ENCODE measurements at regions not wholly inside any gene's neighbourhood (a gene's known extent, or its start where the extent isn't known, plus 50 kb on each side); places are given as distances from the start of the nearest gene placed in this dataset.

DNA sequence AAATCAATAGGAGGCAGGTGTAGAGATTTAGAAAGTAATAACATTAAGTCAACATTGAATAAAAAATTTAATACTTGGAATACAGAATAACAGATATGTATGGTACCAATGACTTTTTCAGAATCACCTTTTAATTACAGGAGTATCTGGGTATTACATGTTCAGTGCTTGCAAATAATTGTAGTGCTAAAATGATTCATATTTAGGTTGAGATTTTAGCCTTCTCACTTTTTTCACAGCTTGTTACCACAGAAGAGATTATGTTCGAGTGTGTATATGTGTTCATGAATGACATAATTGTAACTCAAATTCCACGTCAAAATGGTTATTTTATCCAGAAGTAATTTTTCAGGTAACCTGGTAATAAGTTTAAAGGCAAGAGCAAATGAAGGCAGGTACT is 187.9 kb upstream of the TBL1XR1 start:
- no peaks in the 10 kb centered on the region for H3K9me3 ChIP-seq (ENCODE audit: low read length)
- 3% methylated on average over 2 of the region's 2 CpGs for whole genome bisulfite sequencing (ENCODE audit: low lambda C conversion rate)
- peaks cover 0 to 6% of the 10 kb centered on the region in 2 experiments; a peak in 1 of 5 replicates for H3K27me3 ChIP-seq (ENCODE audit: control insufficient read depth in 1 of 2, insufficient read depth in 2 of 2, low read length in 2 of 2)
- no peak overlapping the region for H3K27ac ChIP-seq (ENCODE audit: extremely low read length, insufficient read depth, low read length)
- H3K9ac ChIP-seq (ENCODE audit: insufficient read depth, low read depth, low read length) = no peak overlapping the region
- no peaks in the 10 kb centered on the region for H3K4me1 ChIP-seq (ENCODE audit: insufficient read depth, low read length)
- H2AFZ ChIP-seq (ENCODE audit: low read length) = no peak overlapping the region
- in situ Hi-C loops (cut with HindIII; ENCODE audit: extremely low pct_ligation_motif_present, low pct_unique_long_range_greater_than_20kb) = no loop called here
- no peak for TF ChIP-seq REL (CRISPR knock-in tag; conservative IDR thresholded peaks at IDR 0.05)
- no peak for TF ChIP-seq FOXA3 (CRISPR knock-in tag; IDR thresholded peaks at IDR 0.05)
- TF ChIP-seq NFYC (CRISPR knock-in tag; IDR thresholded peaks at IDR 0.05) = no peak
- no peak for TF ChIP-seq ZNF839 (CRISPR knock-in tag; IDR thresholded peaks at IDR 0.05; ENCODE audit: borderline replicate concordance)
- TF ChIP-seq ZIK1 (CRISPR knock-in tag; IDR thresholded peaks at IDR 0.05; ENCODE audit: borderline replicate concordance, low read depth) = no peak
- TF ChIP-seq, protein P1, sequence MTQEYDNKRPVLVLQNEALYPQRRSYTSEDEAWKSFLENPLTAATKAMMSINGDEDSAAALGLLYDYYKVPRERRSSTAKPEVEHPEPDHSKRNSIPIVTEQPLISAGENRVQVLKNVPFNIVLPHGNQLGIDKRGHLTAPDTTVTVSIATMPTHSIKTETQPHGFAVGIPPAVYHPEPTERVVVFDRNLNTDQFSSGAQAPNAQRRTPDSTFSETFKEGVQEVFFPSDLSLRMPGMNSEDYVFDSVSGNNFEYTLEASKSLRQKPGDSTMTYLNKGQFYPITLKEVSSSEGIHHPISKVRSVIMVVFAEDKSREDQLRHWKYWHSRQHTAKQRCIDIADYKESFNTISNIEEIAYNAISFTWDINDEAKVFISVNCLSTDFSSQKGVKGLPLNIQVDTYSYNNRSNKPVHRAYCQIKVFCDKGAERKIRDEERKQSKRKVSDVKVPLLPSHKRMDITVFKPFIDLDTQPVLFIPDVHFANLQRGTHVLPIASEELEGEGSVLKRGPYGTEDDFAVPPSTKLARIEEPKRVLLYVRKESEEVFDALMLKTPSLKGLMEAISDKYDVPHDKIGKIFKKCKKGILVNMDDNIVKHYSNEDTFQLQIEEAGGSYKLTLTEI (CRISPR knock-in tag; conservative IDR thresholded peaks at IDR 0.05) = no peak
- no peak for TF ChIP-seq ZNF101 (CRISPR knock-in tag; IDR thresholded peaks at IDR 0.05; ENCODE audit: borderline replicate concordance, low read depth)
- TF ChIP-seq TSC22D2 (CRISPR knock-in tag; IDR thresholded peaks at IDR 0.05; ENCODE audit: borderline replicate concordance) = no peak
- TF ChIP-seq NR2F6 (IDR thresholded peaks at IDR 0.05) = no peak
- no peak for TF ChIP-seq NR2F6 (CRISPR knock-in tag; IDR thresholded peaks at IDR 0.05)
- TF ChIP-seq ETV5 (CRISPR knock-in tag; IDR thresholded peaks at IDR 0.05; ENCODE audit: borderline replicate concordance) = no peak
- TF ChIP-seq, protein P2, sequence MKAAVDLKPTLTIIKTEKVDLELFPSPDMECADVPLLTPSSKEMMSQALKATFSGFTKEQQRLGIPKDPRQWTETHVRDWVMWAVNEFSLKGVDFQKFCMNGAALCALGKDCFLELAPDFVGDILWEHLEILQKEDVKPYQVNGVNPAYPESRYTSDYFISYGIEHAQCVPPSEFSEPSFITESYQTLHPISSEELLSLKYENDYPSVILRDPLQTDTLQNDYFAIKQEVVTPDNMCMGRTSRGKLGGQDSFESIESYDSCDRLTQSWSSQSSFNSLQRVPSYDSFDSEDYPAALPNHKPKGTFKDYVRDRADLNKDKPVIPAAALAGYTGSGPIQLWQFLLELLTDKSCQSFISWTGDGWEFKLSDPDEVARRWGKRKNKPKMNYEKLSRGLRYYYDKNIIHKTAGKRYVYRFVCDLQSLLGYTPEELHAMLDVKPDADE (CRISPR knock-in tag; IDR thresholded peaks at IDR 0.05) = no peak
- TF ChIP-seq ZMYM3 (CRISPR knock-in tag; IDR thresholded peaks at IDR 0.05) = no peak
- TF ChIP-seq, protein P3, sequence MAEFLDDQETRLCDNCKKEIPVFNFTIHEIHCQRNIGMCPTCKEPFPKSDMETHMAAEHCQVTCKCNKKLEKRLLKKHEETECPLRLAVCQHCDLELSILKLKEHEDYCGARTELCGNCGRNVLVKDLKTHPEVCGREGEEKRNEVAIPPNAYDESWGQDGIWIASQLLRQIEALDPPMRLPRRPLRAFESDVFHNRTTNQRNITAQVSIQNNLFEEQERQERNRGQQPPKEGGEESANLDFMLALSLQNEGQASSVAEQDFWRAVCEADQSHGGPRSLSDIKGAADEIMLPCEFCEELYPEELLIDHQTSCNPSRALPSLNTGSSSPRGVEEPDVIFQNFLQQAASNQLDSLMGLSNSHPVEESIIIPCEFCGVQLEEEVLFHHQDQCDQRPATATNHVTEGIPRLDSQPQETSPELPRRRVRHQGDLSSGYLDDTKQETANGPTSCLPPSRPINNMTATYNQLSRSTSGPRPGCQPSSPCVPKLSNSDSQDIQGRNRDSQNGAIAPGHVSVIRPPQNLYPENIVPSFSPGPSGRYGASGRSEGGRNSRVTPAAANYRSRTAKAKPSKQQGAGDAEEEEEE (CRISPR knock-in tag; IDR thresholded peaks at IDR 0.05; ENCODE audit: borderline replicate concordance) = no peak
- TF ChIP-seq, protein P4, sequence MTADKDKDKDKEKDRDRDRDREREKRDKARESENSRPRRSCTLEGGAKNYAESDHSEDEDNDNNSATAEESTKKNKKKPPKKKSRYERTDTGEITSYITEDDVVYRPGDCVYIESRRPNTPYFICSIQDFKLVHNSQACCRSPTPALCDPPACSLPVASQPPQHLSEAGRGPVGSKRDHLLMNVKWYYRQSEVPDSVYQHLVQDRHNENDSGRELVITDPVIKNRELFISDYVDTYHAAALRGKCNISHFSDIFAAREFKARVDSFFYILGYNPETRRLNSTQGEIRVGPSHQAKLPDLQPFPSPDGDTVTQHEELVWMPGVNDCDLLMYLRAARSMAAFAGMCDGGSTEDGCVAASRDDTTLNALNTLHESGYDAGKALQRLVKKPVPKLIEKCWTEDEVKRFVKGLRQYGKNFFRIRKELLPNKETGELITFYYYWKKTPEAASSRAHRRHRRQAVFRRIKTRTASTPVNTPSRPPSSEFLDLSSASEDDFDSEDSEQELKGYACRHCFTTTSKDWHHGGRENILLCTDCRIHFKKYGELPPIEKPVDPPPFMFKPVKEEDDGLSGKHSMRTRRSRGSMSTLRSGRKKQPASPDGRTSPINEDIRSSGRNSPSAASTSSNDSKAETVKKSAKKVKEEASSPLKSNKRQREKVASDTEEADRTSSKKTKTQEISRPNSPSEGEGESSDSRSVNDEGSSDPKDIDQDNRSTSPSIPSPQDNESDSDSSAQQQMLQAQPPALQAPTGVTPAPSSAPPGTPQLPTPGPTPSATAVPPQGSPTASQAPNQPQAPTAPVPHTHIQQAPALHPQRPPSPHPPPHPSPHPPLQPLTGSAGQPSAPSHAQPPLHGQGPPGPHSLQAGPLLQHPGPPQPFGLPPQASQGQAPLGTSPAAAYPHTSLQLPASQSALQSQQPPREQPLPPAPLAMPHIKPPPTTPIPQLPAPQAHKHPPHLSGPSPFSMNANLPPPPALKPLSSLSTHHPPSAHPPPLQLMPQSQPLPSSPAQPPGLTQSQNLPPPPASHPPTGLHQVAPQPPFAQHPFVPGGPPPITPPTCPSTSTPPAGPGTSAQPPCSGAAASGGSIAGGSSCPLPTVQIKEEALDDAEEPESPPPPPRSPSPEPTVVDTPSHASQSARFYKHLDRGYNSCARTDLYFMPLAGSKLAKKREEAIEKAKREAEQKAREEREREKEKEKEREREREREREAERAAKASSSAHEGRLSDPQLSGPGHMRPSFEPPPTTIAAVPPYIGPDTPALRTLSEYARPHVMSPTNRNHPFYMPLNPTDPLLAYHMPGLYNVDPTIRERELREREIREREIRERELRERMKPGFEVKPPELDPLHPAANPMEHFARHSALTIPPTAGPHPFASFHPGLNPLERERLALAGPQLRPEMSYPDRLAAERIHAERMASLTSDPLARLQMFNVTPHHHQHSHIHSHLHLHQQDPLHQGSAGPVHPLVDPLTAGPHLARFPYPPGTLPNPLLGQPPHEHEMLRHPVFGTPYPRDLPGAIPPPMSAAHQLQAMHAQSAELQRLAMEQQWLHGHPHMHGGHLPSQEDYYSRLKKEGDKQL (CRISPR knock-in tag; IDR thresholded peaks at IDR 0.05; ENCODE audit: low read depth) = no peak
- CTCF ChIA-PET (ENCODE audit: low intra/inter-chr PET ratio, low total read pairs) = no interaction called here
- H3K36me3 ChIP-seq (replicated peaks in 1 of 2; ENCODE audit: control insufficient read depth in 1 of 2, insufficient read depth in 2 of 2, low read length in 2 of 2) = no peaks in the 10 kb centered on the region
- no peak for DNase-seq (ENCODE audit: low spot score)
- no TSS peak for BruUV-seq (replicated peaks)
- H3K4me2 ChIP-seq (ENCODE audit: low read depth, low read length) = no peak overlapping the region
- no peaks in the 10 kb centered on the region for H4K20me1 ChIP-seq (ENCODE audit: insufficient read depth, low read length)
- no peak for FAIRE-seq
- no peaks in the 10 kb centered on the region for H3K79me2 ChIP-seq (ENCODE audit: insufficient read depth, low read length)
- intact Hi-C loops (cut with micrococcal nuclease; ENCODE audit: unreplicated experiment) = no loop called here
- H3K4me3 ChIP-seq (replicated peaks in 1 of 3; ENCODE audit: insufficient read depth in 1 of 3, low read depth in 2 of 3, low read length in 3 of 3) = no peak overlapping the region
- POLR2A ChIA-PET = no interaction called here
- ATAC-seq = no peak
